Raji (cell line): ENCODE measurements at regions not wholly inside any gene's neighbourhood (a gene's known extent, or its start where the extent isn't known, plus 50 kb on each side); places are given as distances from the start of the nearest gene placed in this dataset.

Source experiments
- POLR2A ChIP-seq: IDR thresholded peaks from 2 replicates; pipeline ENCODE4 v1.6.1; 2011; ENCODE audit warnings: low read depth, low read length, control low read depth; ENCODE audit not compliant: insufficient read depth

DNA sequence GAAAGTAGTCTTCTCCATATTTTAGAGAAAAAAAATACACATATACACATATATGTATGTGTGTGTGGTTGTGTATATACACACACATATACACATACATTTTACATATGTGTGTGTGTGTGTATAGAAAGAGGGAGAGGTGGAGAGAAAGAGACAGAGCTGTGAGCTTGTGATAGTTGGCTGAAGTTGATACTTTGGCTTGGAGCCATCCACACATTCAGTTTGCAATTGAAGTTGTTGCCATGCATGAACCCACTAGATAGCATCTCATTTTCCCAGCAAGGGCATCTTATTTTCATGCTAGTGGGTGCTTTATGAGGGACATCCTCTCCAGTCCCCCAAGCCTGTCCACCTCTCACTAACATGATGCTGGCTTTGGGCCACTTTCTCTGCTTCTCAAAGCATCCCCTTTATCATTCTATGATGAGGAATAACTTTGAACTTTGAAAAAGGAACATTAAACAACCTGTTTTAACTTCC, 228.6 kb downstream of the ZNF621 start:
- no peak for TF ChIP-seq POLR2A

DNA sequence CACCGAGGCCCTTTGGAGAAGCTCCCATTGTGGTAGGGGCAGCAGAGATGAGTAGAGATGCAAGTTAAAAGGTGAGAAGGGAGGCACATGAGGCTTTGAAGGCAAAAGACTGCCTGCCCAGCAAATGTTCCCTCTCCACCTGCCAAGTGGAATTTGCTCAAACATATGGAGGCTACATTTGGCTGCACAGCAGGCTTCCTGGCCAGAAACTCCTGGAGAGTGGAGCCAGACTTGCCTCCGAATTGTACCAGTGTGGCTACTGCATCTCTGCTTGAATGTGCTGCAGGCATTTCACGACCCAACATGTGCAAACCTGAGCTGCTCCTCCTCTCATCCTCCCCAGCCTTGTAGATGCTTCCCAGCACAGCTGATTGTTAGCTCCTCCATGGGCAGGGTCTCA, 229.2 kb downstream of the ZNF621 start:
- no peak for TF ChIP-seq POLR2A

DNA sequence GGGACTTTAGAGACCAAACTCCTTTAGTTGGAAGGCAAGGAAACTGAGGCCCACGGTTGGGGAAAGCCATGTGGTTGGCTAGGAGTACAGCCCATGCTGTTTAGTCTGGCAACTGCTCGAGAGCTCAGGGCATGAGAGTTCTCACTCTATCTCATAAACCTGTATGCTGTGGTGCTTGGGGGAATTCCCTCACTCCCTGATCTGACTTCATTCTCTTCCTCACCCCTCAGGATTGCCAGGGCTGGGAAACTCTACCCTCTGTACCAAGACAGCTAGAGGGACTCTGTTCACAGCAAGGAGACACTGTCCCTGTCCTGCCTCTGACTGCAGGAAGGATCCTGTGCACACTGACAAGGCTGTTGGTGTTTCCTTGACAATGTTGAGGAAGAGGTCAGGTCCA, 230.2 kb downstream of the ZNF621 start:
- TF ChIP-seq POLR2A: no peak

DNA sequence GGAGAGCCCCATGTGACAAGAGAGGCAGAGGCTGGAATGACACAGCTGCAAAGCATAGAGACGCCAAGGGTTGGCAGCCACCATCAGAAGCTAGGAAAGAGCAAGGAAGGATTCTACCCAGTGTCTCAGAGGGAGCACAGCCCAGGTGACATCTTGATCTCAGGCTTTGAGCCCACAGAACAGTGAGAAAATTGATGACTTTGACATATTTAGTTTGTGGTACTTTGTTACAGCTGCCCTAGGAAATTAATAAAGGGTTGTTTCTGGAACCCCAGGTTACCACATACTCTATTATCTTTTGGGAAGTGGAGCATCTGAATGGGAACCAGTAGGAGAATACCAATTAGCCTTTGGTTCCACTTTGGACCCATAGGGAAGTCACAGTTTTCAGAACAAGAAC, 231.7 kb downstream of the ZNF621 start:
- no peak for TF ChIP-seq POLR2A

DNA sequence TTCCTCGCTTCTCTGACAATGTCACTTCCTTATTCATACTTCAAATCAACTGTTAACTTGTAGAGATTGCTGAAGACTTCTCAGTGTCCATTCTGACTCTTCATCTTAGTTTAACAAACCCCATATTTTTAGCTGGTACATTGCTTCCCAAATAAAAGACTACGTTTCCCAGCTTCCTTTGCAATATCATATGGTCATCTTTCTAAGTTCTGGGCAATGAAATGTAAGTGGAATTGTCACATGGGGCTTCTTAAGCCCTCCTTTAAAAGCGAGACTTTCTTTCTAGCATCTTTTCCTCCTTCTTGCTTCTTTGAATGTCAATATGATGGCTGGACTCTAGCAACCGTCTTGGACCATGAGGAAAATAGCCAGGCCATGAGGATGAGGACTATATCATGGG, 239.0 kb downstream of the ZNF621 start:
- no peak for TF ChIP-seq POLR2A

DNA sequence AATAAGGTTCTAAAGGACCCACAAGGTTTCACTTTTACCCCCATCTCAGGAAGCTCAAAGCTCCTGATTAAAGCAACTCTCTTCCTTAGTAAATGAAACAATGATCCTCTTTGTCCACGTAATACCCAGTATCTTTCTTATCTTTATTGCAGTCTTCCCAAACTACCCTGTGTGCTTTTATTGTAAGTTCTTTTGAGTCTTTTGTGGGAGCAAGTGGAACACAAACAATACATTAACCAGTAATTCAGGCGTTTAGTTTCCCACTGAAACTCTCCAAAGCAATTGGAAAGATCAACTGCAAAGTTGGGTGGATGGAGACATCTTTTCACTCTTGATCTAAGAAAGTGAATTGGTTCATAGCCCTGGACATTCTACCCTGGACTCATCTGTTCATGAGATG, 240.0 kb downstream of the ZNF621 start:
- no peak for TF ChIP-seq POLR2A

DNA sequence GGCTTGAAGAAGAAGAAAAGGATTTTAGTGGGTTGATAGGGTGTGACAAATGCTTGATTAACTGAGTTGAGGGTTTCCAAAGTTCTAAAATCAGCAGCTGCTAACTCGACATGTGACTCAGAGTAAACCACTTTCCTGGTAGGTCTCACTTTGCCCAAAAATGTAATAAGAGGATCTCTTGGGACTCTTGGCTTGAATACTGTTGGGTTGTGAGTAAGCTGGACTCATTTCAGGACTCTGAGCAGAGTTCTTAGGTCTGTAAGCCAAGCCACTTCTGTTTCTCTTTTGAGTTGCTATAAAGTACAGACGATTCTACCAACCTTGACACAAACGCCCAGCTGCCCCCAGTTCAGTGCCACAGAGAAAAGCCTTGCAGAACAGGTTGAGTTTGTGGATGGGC, 241.1 kb downstream of the ZNF621 start:
- TF ChIP-seq POLR2A: no peak

DNA sequence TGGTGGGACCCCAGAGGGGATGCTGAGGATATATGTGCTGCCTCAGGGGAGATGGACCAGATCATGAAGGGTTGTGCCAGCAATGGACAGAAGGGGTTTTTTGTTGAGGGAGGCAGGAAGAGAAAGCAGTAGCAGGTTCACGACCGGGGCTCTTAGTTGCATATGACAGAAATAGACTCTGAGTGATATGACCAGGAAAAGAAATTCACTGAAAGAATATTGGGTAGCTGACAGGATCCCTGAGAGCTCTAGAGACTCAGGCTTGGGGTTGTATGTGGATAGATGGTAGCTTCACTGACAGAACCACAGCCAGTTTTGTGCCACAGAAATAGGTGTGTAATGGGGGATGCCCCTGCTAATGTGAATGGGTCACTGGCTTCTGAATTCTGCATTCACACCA, 241.6 kb downstream of the ZNF621 start:
- no peak for TF ChIP-seq POLR2A

DNA sequence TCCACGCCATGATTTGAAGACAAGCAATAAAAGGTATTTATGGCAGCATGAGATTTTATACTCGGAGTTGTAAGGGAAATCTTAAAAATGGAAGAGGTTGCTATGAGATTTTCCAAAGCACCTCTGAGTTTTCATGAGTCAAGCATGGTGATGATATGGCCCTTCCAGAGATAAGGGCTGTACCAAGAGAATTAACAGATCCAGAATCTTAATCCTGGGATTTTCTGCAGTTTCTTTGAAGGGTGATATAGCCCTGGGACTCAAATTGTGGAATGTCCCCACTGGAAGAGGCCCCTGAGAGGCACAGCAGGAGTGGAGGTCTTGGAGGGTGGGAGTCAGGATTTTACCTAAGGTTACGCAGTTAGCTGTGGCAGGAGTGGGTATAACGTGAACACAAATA, 243.3 kb downstream of the ZNF621 start:
- no peak for TF ChIP-seq POLR2A

DNA sequence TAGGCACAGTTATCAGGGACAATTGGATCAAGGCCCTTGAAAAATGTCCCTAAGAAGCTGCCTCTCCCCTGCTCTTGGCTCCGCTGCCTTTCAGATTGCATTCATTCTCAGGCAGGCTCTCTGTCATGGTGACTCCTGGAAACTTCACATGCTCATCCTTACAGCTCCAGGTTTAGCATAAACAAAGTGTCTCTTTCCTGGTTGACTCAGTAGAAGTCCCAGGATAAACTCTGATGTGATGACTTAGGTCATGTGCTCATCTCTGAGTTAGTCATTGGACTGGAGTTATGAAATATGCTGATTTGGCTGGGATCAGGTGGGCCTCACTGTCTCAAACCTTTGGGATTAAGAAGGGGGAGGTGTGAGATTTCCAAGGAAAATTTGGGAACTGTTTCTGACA, 243.8 kb downstream of the ZNF621 start:
- TF ChIP-seq POLR2A: no peak

DNA sequence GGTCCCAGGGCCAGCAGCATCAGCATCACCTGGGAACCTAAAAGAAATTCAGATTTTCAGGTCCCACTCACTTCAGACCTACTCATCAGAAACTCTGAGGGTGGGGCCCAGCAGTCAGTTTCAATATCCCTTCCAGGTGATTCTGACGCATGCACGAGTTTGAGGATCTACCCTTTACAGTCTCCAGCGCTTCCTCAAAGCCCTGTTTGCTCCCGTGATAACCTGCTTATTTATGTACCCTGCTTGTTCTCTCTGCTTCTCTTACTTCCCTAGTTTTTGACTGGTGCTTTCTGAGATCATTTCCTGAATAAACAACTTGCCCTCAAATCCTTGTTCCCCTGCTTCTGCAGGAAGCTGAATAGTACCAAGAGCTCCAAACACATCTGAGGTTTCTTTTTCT, 245.3 kb downstream of the ZNF621 start:
- TF ChIP-seq POLR2A: no peak

DNA sequence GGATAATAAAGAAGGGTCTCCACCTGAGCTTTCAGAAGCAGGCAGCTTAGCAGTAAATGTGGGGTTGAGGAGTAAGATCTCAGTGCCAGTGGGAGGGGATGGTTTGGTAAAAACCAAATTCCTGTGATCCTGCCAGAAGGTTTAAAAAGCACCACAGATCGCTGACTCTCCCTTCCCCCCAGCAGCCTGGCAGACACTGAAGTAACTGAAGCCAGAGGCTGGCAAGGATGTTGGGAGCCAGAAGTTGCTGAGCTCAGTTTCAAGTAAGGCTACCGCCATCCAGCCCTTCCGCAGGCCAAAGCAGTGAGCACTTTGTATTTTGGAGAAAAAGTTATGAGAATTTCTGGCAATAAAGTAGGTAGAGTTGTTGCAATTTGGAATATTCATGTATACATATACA, 246.4 kb downstream of the ZNF621 start:
- TF ChIP-seq POLR2A: no peak

DNA sequence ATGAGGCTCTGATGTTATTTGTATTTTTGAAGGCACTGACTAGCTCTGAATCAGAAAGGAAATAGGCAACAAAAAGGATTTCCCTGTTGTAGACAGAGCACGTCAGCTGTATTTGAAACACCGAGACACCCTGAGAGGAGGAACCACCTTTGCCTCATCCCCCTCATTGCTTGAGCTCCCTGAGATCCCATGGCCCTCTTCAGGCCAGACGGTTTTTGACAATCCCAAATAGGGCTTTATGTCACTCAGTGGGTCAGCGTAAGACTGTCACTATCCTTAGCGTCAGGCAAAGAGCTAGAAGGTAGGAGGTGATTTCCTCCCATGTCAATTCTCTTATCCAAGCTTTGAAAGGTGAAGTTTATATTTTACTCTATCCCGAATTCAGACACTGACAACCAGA, 254.3 kb downstream of the ZNF621 start:
- TF ChIP-seq POLR2A: no peak

DNA sequence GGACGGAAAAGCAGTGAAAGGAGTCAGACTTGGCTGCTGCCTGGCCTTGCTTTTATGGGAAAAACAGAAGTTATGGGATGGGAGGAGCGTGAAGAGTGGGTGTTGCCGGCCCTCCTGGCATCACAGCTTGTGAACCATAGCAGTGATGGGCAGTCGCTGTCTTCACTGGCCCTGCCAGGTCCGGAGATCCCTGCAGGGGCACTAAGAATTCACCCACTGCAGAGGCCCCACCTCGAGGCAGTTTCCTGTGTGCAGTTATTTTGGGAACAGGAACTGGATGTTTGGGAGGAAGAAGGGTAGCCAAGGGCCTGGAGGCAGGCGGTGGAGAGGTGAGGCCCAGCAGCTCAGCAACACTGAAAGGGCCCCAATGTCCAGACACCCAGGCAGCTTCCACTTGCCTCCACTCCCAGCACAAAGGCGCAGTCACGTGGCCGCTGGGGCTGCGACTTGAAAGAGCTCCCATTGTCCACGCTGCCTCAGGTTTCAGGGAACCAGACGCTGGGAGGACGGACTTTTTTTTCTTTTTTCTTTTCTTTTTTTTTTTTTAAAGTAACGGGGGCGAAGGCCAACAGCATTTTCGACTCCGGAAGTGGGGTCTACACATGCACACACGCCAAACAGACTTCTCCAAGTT, 255.6 kb downstream of the ZNF621 start:
- no peak for TF ChIP-seq POLR2A

DNA sequence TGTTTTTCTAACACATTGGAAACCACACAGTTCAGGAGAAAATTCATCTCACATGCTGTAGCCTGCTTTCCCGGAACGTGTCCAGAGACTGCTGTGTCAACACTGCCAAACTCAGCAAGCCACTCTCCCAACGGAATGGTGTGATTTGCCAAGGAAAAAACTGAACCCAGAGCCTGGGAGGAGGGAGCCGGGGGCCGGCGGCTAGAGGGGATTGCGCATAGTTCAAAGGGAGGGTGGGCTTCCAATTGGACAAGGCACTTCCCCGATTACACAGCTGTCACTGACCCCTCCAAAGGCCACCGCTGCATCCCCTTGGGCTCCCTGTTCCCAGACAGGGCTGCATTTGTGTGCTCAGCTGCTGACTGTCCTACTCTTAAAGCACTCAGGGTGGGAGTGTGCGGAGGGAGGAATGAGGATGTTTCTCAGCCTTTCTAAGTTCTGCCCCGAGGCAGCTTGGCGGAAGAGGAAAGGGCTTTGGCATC, 256.2 kb downstream of the ZNF621 start:
- no peak for TF ChIP-seq POLR2A

DNA sequence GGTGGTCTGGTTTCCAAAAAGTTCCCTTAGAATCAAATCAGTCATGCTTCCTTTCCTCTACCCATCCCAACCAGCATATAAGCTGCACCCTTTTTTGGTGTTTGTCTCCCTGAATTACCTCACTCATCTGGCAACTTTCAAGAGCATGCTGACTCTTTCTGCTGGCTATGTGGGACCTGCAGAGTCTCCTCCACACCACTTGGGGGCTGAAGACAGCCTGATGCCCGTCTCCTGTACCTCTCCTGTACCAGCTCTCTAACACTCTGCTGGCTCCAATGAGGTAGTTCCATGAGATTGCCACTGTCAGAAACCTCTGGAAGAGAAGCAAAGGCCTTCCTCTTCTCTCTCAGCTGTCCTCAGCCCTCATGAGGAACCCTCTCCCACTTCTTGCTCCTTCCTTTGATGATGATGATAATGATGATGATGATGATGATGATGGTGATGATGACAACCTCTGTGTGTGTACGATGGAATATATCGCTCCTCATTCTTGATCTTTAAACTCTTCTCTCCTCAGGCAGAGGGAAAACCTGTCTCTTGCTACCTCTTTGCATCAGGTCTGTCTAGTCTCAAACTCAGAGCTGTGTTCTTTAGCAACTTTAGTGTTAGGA, 257.5 kb downstream of the ZNF621 start:
- TF ChIP-seq POLR2A: no peak

DNA sequence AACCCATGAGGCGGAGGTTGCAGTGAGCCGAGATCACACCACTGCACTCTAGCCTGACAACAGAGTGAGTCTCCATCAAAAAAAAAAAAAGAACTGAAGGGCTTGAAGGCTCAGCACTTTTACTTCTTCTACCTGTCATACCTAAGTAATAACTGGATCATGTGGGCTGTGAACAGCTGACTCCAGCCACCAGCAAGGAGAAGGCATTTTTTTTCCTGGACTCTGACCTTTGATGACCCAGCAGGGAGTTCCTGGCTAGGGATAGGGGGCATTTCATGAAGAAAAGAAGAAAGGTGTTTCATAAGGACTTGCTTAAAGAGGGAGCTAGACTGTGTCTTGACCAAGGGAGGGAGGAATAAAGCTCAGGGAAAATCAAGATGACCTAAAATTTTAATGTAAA, 266.0 kb downstream of the ZNF621 start:
- TF ChIP-seq POLR2A: no peak
